ENCODE measurements at regions not wholly inside any gene's neighbourhood (a gene's known extent, or its start where the extent isn't known, plus 50 kb on each side); places are given as distances from the start of the nearest gene placed in this dataset.

DNA sequence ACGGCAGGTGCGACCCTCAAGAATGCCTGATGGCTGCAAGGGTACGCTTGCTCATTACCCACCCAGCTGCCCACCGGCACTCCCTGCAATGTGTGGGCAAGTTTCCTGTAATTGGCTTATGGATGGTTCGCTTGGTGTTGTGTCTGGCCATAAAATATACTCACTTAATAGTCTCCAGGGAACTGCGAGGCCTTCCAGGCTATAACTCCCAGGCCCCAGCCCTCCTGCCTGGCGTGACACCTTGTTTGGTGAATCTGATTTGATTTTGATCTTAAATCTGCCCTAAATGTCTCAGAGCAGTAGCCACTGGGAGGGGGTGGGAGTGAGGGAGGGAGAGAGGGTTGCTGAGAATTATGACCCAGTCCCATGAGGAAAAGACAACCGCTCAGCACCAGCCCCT lies 572.2 kb downstream of the BUD13 start:
- DNase-seq: no peak

DNA sequence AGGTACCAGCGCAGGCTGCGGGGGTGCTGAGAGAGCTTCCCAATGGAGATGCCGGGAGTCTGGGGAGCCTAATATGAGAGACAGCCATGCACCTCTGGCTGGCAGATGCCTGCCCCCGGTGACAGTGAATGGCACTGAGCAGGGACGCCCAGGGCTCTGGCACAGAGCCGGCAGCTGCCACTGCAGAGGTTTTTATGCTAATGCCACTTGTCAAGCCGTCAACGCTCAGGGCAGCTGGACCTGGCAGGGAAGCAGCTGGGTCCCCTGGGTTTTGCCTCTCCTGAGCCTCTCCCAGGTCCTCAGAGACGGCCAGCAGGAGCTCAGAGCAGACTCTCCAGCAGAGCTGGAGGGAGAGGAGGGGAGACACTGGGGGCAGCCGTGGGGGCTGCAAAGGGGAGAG lies 573.6 kb downstream of the BUD13 start:
- no peak for DNase-seq

DNA sequence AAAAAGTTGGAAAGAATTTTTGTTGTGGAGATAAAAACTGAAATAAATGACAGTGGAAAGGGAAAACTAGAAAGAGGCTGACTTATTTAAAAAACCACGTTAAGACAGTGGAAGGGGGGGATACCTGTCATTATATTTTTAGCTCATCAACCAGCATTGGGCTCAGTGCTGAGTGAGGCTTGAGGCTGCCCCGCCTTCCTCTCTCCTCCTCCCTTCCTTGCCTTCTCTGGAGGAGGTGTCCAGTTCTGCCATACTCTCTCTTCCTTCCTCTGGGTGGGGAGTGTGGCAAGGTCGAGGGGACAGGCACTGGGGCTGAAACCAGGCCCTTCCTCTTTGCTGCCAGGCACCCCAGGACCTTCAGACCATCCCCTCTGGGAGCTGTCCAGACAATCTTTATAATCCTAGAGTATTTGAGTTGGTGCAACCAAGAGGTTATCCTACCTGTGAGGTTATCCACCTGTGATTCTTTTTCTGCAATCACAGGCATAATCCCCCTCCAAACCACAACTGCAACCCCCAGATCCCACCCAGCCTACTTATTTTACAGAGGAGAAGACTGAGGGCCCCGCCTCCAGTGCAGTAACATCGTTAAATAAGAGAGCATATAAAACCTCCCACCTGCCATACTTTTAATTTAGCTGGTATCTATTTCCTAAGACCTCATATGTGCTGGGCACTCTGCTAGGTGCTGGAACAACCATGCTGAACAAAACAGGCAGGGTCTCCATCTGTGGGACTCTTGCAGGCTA lies 578.5 kb downstream of the BUD13 start:
- DNase-seq: no peak

DNA sequence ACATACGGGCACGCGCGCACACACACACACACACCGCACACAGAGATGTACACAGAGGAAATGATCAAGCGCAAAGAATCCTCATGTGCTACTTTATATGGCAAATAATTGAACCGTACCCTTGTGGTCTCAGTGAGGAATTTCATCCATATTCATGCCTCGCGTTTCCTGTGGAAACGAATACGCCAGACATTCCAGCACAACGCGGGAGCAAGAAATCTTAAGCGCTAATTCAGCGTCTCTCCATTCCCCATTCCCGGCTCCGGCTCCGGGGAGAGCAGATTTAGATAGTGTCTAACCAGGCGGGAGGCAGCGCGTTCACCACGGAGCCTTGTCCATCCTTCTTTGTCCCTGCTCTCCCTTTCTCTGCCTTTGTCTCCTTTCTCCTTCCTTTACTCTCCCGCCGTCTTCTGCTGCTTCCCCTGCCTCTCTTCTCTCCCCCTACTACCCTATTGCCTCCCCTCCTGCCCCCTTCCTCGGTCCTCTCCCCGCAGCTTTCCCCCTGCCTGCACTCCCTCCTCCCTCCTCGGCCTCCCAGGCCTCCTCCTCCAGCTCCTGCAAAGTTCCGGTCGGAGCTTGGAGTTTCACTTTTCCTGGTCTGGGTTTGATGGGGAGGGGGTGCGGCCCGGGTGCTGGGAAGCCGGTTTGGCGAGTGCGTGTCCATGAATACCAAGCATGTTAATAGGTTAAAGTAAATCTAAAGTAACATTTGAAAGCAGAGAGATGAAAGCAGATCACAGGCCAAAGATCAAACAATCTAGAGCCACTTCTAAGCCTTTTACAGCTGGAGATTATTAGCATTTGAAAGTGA lies 579.3 kb downstream of the BUD13 start:
- no peak for DNase-seq

DNA sequence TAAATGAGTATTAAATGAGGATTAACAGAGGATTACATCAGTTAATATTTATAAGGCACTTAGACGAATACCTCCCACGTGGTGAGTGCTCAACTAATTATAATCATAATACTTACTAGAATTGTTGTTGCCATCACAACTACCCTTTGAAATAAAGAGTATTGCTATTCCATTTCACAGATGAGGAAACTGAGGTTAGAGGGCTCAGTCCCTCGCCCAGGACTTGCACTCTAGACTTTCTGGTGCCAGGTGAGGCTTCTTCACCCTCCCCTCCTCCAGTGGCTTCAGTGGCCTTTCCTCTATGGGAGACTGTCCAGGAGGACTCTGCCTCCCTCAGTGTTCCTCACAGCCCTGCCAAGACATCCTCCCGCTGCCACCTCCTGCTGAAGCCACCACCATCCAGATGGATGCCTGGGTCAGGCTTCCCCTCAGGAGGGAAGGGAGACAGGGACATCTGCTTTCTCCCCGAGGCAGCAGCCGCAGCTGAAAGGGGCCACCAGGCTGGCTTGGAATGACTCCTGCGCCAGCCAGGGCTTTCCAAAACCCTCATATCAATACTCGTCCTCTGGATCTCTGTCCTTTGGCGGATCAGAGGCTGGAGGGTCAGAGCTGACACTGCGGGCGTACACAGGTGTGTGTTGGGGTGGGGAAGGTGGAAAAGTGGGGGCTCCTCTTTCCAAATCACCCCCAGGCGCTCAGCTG lies 580.1 kb downstream of the BUD13 start:
- DNase-seq: no peak

DNA sequence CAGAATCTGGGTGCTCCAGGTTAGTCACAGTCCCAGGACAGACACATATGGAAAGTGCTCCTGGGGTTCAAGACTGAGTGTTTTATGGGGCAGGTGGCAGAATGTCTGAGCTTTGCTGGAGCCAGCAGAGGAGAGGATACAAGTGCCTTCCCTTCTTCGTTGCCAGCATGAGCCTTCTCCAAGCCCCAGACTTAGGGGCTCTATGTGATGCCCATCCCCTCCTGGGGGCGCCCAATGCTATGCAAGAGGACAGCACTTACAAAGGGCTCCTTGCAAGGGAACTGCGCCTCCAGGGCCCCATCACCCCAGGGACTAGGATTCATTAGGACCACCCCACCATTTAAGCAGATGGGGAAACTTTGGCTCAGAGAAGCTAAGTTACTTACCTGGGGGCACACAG lies 581.9 kb downstream of the BUD13 start:
- DNase-seq: no peak

DNA sequence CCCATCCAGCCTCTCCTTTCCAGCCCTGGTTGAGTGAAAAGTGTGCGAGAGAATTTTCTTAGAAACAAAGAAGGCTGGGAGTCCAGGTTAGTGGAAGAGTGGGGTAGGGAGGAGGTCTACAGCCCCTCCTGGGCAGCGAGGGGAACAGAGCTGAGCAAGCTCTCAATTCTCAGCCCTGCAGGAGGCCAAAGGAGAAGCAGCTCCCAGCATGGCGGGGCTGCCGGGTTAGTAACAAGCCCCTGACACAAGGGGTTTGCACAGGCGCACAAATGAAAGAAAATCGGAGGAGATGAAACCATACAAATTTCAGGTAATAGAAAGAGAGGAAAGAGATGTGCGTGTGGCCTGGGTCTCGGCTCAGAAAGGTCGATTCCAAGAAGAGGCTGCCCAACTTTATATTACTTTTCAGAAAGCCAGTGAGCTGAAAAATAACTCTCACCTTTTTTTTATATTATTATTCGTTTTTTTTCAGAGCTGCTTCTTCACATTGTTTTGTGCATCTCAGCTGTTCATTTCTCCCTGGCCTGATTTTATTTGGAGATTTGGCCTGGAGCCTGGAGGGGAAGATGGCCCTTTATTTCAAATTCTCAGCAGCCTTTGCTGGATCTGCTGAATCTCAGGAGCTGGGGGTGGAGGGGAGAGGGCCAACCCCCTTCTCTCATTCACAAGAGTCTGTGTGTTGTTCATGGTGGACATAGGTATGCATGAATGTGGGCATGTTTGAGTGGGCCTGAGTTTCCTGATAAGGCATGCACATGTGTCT lies 583.2 kb downstream of the BUD13 start:
- no peak for DNase-seq

DNA sequence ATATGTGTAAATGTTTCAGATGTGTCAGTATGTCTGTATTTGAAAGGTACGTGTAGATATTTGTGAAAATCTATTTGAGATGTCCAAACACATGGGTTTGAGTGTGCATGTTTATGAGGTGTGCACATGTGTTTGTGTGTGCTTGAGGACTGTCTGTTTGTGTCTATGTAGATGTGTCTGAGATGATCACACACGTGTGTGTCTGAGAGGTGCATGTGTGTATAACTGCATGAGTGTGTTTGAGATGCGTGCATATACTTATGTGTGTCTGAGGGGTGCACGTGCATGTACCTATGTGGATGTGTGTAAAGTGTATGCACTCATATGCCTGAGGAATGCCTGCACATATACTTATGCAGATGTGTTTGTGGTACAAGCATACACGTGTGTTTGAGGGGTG lies 584.4 kb downstream of the BUD13 start:
- no peak for DNase-seq

DNA sequence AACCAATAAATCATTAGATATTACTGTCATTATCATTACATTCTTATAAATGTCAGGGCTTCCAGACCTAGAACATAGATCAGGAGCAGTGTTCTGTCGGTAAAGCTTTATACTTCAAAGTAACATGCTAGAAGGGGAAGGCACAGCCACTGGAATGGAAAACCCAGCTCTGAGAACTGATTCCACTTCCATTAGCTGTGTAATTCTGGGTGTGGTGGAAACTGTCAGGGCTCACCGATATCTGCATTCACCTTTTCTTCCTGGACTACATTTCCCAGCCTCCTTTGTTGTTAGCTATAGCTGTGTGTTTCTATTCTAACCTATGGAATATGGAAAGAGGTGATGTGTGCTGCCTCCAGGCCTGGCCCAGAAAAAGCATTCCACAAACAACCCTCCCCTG lies 585.8 kb downstream of the BUD13 start:
- no peak for DNase-seq

DNA sequence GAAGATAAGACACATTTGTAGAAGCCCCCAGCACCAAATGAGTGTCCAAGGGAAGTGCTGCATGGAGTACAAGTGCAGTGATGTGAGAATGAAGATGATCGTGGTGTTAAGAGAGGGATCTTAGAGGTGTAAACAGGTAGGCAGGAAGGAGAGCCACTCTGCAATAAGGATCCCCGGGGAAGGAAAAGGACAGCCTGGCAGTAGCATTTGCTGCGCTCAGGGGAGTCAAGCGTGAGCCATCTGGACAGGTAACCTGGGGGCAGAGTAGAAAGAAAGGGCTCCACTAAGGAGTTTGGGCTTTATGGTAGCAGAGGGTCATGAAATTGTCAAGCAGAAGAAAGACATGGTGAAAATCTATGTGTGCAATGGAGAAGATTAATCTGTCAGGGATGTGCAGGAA lies 587.2 kb downstream of the BUD13 start:
- no peak for DNase-seq

DNA sequence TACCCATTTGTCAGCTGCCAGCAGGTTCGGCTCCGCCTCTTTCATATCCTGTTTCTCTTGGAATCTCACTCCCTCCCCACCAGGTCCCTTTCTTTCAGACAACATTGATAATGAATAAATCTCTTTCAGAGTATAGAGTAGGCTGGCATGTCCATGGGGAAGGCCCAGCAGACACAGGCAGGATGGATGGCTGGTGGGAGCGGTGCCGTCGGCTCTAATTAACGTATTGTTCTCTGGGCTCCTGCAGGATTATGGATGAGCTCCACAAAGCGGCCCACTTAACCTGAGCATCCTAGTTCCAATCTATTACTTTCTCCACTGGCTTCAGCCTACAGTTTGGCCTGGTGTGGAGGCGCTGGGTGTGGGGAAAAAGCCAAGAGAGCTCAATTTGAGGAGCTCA lies 588.0 kb downstream of the BUD13 start:
- no peak for DNase-seq

DNA sequence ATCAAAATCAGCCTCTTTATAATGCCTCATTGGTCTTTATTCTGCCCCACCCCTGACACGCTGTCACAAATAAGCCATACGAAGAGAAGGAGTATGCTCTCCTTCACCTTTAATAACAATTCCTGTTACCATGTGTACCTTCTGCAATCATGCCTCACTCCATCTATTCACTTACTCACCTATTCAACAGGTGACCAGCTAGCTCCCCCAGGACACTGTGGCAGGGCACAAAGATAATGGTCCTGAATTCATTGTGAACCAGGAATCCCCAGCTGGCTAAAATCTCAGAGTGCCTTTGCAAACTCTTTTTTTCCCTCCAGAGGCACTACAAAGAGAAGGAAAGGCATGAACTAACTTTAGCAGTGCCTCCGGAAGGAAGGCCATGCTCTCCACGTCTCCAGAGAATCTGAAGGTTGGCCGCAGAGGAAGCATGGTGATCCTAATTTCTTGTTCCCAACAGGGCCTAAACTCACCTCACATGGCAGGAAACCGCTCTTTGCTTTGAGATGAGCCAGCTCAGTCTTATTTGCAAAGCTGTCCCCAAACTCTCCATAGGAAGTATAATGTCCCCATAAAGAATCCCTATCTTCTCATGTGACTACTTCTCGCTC lies 590.3 kb downstream of the BUD13 start:
- no peak for DNase-seq

DNA sequence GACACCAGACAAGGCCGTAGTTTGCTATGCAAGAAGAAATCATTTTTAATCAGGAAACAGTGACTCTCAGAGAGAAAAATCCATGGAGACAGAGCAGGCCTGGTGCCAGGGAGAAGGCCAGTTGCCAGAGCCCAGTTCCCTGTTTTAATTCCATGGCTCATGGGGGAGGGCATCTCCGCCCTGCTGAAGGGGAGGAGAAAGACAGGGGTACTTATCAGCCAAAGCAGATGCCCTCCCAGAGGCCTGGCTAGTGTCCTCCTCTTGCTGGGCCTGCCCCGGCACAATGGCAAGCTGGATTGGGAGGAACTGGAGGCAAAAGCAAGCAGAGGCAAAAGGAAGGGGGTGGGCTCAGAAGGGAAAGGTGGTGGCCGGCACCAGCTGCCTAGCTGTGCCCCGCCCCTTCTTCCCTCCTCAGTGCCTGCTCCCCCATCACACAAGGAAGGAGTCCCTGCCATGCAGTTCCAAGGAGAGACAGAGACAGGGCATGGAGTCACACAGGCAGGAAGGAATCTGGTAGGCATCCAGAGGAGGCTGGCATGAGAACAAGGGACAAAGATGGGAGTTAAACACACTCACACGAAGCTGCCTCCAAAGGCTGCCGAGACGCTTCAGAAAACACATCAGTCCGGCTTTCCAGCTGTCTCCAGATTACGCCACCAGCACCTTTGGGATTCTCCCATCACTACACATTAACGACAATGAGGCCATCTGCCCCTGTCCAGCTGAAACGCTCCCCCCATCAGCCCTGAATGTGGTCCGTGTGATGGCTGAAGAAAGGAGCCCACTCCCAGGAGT lies 591.8 kb downstream of the BUD13 start:
- no peak for DNase-seq

DNA sequence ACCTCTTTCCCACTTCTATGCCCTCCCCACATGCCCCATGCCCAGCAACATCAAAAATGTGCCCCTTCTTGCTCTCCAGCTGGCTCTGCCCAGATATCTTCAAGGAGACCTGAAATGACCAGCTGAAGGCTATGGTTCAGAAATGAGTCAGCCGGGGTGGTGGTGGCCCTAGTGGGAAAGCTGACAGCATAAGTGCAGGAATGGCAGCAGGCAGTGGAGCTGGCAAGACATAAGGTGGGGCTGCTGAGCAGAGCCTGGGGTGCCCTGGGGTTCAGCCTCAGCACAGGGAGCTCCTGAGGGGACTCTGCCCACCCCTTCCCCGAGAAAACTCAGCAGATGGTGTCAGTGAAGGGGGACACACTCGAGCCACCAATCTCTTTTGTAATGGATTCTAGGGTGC lies 593.4 kb downstream of the BUD13 start:
- no peak for DNase-seq

DNA sequence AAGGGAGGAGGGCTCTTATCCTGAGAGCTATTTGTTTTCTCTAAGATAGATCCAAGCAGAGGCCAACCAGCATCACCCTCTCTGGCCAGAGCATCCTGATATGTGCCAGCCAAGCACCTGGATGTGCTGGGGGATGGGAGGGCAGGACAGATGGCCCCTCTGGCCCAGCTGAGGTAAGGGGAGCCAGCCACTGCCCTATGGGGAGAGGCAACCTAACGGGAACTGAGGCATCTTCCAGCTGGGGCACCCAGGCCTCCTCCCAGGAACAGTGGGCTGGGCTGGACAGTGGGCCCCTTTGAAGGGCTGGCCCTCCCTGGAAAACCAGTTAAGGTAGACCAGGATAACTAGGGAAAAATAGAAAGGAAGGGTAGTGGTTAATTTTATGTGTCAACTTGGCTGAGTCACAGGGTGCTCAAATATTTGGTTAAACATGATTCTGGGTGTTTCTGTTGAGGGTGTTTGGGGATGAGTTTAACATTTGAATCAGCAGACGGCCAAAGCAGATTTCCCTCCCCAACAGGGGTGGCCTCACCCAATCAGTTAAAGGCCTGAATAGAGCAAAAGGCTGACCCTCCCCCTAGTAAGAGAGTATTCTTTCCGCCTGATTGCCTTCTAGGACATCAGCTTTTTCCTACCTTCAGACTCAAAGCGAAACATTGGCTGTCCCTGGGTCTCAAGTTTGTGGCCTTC lies 595.1 kb downstream of the BUD13 start:
- DNase-seq: no peak

DNA sequence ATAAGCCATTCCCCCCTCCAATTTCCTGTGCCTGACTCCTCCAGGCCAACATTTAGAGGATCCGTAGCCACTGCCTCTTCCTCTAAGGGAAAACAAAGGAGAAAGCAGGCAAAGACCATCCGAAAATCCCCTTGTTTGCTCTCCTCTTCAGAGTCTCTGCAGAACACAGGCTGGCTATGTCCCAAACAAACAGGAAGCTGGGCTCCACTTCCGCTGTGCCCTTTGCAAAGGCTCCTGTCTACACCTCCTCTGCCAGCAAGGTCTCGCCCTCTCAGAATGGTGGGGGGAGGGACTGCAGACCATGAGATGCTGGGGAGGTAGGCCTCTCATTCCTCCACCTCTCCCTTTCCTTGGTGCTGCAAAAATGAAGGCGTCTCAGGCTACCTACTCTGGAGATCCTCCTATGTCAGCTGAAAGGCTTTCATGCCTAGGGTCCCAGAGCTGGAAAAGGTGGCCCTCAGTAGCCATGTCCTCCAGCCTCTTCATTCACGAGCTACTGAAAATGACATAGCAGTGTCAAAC lies 596.2 kb downstream of the BUD13 start:
- no peak for DNase-seq

DNA sequence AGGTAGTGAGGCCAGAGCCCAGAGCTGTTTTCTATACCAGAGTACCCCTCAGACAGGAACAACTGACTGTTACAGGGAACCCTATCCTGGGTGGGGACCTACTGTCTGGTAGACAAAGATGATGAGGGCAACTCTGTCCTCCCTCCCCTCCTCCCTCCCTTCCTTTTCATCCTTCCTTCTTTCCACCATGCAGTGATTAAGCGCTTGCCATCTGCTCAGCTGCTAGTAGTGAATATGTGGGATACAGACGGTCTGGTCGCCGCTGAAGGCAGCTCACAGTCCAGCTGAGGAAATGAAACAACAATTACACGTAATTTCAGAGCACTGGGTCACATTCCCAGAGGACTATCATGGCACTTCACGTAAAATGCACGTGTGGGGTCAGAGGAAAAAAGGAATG lies 597.1 kb downstream of the BUD13 start:
- DNase-seq: no peak

DNA sequence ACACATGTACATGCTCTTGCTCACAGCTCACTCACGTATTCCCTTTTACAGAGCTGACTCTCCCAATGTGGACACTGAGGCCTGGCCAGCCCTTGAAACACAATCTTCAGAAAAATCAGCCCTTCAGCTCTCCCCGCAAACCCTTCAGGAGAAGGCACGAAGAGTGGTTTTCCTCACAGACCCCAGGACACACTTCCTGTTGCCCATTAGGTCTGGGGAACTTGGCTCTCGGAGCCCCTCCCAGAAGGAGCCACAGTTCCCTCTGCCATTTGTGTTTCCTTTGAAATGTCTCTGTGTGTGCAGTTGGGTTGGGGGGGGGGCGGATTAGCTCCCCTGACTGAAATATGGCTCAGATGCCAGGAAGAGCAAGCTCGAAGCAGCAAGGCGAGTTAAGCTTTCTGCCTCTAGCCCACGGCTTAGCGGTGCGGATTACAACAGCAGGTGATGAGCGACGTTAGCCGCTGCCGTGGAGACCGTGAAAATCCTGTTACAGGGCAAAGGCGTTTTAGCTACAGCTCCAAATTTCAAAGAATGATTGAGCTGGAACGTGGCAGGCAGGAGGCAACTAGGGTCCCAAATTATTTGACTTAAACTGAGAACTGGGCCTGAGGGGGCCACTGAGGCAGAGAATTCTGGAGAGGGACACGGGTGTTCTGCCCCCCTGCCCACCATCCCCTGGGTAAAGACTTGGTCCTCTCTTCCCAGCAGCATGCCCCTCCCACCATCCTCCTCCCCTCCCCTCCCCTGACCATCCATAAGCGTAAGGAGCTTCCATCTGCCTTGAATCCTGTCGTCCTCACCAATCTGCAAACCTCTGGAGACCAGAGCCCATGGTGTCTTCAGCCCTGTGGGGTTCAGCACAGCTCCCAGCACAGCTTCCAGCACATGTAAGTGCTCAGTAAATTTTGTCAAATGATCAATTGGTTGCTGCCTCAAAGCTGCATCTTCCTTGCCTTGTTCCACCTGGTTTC lies 598.6 kb downstream of the BUD13 start:
- DNase-seq: no peak

DNA sequence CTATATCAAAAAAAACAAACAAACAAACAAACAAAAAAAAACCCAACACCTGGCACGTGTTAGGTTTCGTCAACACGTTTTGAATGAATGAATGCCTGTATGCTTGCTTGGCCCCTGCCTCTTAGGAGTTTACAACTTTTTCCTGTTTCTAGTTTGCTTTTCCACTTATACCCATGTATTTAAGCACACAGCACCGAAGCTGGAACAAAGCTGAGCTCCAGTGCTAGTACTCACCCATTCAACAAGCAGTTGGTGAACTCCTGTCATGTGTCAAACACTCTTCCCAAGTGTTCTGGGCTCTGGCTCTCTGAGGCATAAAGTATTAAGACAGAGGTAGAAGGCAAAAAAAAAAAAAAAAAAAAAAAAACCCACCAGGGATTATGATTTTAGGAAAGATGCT lies 599.3 kb downstream of the BUD13 start:
- DNase-seq: no peak

DNA sequence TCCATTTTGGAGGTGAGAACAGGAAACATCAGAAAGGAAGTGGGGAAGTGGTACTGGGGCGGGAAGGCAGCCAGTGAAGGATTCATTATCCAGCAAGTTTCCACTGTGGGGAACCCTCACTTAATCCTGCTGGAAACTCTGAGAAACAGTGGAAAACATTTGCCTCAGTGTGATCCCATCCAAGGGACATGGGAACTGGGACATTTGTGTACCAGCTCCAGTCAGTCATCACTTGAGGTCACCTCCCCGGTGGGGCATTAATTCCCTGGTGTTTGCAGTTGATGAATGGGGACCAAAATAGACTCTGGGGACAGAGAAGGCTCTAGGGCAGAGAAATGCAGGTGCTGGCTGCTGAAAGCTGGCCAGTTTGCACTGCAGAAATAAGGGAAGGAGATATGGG lies 599.9 kb downstream of the BUD13 start:
- no peak for DNase-seq

Measured in CD4-positive, alpha-beta T cell treated with Interleukin-17A for 4 hours (primary cell).